Peyer's patch (tissue), 4 donors: ENCODE measurements at regions not wholly inside any gene's neighbourhood (a gene's known extent, or its start where the extent isn't known, plus 50 kb on each side); places are given as distances from the start of the nearest gene placed in this dataset.

Experiments used
- DNase-seq, 3 donors: peaks; one replicate each; pipeline ENCODE4 v3.0.0-alpha.2; 2017 to 2019
- H3K27ac ChIP-seq, 4 donors: fragments of 200-600 bp; sonication (generic); one replicate each; pipeline ENCODE4 v1.5.1; 2016 to 2019
- H3K27me3 ChIP-seq, 2 donors: fragments of 200-600 bp; sonication (generic); one replicate each; pipeline ENCODE4 v1.5.1; 2019
- H3K36me3 ChIP-seq, 3 donors: fragments of 200-600 bp; sonication (generic); one replicate each; pipeline ENCODE4 v1.5.1; 2016 to 2019
- H3K4me1 ChIP-seq, 4 donors: fragments of 200-600 bp; sonication (generic); one replicate each; pipeline ENCODE4 v1.5.1; 2016 to 2019
- H3K4me3 ChIP-seq, 4 donors: fragments of 200-600 bp; sonication (generic); 1 replicate in 3 of 4; 2 replicates in 1 of 4; pipeline ENCODE4 v1.5.1; 2016 to 2019; ENCODE audit warnings: mild to moderate bottlenecking in 1 of 4
- H3K9me3 ChIP-seq, 4 donors: fragments of 200-600 bp; sonication (generic); one replicate each; pipeline ENCODE4 v1.5.1; 2016 to 2019; ENCODE audit warnings: mild to moderate bottlenecking in 1 of 4
- CTCF ChIP-seq, 6 experiments: fragments of 450-650 bp in 4 of 6; fragments of 200-600 bp in 2 of 6; sonication (generic) in 1 of 6; IDR thresholded peaks; one replicate each; pipeline ENCODE4 v1.5.1; 2017 to 2019; ENCODE audit warnings: antibody characterized with exemption in 6 of 6, mild to moderate bottlenecking in 3 of 6, moderate library complexity in 1 of 6
- POLR2A ChIP-seq, 2 donors: fragments of 450-650 bp; IDR thresholded peaks; one replicate each; pipeline ENCODE4 v1.5.1; 2017; ENCODE audit warnings: antibody characterized with exemption in 2 of 2, mild to moderate bottlenecking in 2 of 2, moderate library complexity in 2 of 2

- Histone ChIP-seq H3K27me3 (no peaks in the 10 kb centered on the region), H3K36me3 (no peaks in the 10 kb centered on the region), H3K27ac (no peak overlapping the region), H3K9me3 (no peaks in the 10 kb centered on the region), H3K4me1 (no peaks in the 10 kb centered on the region), H3K4me3 (no peak overlapping the region)
- DNase-seq: no peak
- TF ChIP-seq CTCF (IDR thresholded peaks at IDR 0.05): no peak
- TF ChIP-seq POLR2A (IDR thresholded peaks at IDR 0.05): no peak
Measured at GRCh38 chr10:83723080-83723479, 416.2 kb upstream of the GHITM start.

GRCh38 chr10:83724471-83725241, 414.7 kb upstream of the GHITM start:
- no peaks in the 10 kb centered on the region for H3K27me3 ChIP-seq
- H3K36me3 ChIP-seq: no peaks in the 10 kb centered on the region
- no peaks in the 10 kb centered on the region for H3K9me3 ChIP-seq
- H3K27ac ChIP-seq: no peak overlapping the region
- H3K4me1 ChIP-seq: no peaks in the 10 kb centered on the region
- DNase-seq: no peak
- TF ChIP-seq CTCF (IDR thresholded peaks at IDR 0.05): no peak
- no peak for TF ChIP-seq POLR2A (IDR thresholded peaks at IDR 0.05)
- no peak overlapping the region for H3K4me3 ChIP-seq

GRCh38 chr10:83725567-83725966, 413.7 kb upstream of the GHITM start:
- no peak overlapping the region for H3K27ac ChIP-seq
- no peak for TF ChIP-seq CTCF (IDR thresholded peaks at IDR 0.05)
- no peak for TF ChIP-seq POLR2A (IDR thresholded peaks at IDR 0.05)
- no peaks in the 10 kb centered on the region for H3K9me3 ChIP-seq
- H3K4me1 ChIP-seq: no peaks in the 10 kb centered on the region
- DNase-seq: no peak
- H3K4me3 ChIP-seq: no peak overlapping the region
- H3K27me3 ChIP-seq: no peaks in the 10 kb centered on the region
- H3K36me3 ChIP-seq: no peaks in the 10 kb centered on the region

GRCh38 chr10:83734278-83734677, 405.0 kb upstream of the GHITM start:
- no peaks in the 10 kb centered on the region for H3K27me3 ChIP-seq
- H3K9me3 ChIP-seq: peaks cover 0 to 8% (median 0%) of the 10 kb centered on the region in 4 donors
- H3K36me3 ChIP-seq: no peaks in the 10 kb centered on the region
- no peak overlapping the region for H3K4me3 ChIP-seq
- no peak for DNase-seq
- no peaks in the 10 kb centered on the region for H3K4me1 ChIP-seq
- TF ChIP-seq POLR2A (IDR thresholded peaks at IDR 0.05): no peak
- TF ChIP-seq CTCF (IDR thresholded peaks at IDR 0.05): no peak
- no peak overlapping the region for H3K27ac ChIP-seq

- H3K9me3 ChIP-seq: peaks cover 0 to 8% (median 0%) of the 10 kb centered on the region in 4 donors
- H3K4me1 ChIP-seq: no peaks in the 10 kb centered on the region
- no peak for TF ChIP-seq POLR2A (IDR thresholded peaks at IDR 0.05)
- TF ChIP-seq CTCF (IDR thresholded peaks at IDR 0.05): no peak
- no peak overlapping the region for H3K27ac ChIP-seq
- H3K27me3 ChIP-seq: no peaks in the 10 kb centered on the region
- no peak overlapping the region for H3K4me3 ChIP-seq
- no peaks in the 10 kb centered on the region for H3K36me3 ChIP-seq
- no peak for DNase-seq
Measured at GRCh38 chr10:83736008-83736407, 403.3 kb upstream of the GHITM start.
